ENCODE measurements at regions not wholly inside any gene's neighbourhood (a gene's known extent, or its start where the extent isn't known, plus 50 kb on each side); places are given as distances from the start of the nearest gene placed in this dataset.

DNA sequence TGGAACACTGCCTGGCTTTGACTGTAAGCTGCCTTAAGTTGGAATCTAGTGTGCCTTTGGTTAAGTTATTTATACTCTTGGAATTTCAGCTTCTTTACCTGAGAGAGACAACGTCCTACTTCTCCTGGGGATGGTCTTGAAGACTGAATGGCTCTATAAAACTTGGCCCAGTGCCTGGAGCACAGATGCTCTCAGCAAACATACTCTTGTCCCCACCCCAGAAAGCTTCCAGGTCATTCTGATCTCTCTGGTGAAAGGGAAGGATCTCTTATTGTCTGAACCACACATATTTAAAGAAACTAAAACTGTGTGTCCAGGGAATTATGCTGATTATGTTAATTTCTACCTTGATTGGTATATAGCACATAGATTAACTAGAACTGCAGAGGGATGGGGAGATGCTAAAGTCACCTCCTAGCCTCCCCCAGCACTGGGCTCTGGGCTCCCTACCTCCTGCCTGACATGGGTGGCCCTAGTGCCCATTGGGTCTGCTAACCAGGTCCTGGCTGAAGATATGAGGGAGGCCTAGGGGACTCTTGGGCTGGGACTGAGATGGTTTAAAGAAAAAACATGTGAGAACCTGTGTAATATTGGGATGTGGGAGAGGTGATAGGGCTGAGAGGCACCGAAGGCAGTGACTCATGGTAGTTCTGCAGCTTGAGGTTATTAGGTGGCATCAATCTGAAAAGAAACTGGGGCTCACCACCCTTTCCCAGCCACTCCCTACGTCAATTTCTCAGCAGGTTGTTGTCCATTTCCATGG is 171.0 kb downstream of the RPLP1 start:
- Histone ChIP-seq H3K4me3 (no peak overlapping the region), H3K4me1 (replicated peaks) (no peaks in the 10 kb centered on the region), H3K27ac (no peak overlapping the region), H3K9me3 (no peaks in the 10 kb centered on the region), H3K27me3 (replicated peaks; ENCODE audit: insufficient read depth) (no peaks in the 10 kb centered on the region), H3K36me3 (no peaks in the 10 kb centered on the region)
- 85% methylated on average over 3 of the region's 3 CpGs for WGBS
- DNase-seq (ENCODE audit: low spot score) = no peak
- TF ChIP-seq POLR2A (IDR thresholded peaks at IDR 0.05) (no peak), CTCF (IDR thresholded peaks at IDR 0.05) (no peak), POLR2AphosphoS5 (IDR thresholded peaks at IDR 0.05) (no peak)
- intact Hi-C loops (cut with DNase I) = no loop called here

GRCh38 chr15:69624155-69624520 is 171.5 kb downstream of the RPLP1 start:
- no peak for DNase-seq (ENCODE audit: low spot score)
- TF ChIP-seq POLR2AphosphoS5 (IDR thresholded peaks at IDR 0.05) (no peak), POLR2A (IDR thresholded peaks at IDR 0.05) (no peak), CTCF (IDR thresholded peaks at IDR 0.05) (no peak)
- Histone ChIP-seq H3K4me1 (replicated peaks) (no peaks in the 10 kb centered on the region), H3K27me3 (replicated peaks; ENCODE audit: insufficient read depth) (no peaks in the 10 kb centered on the region), H3K4me3 (no peak overlapping the region), H3K9me3 (no peaks in the 10 kb centered on the region), H3K27ac (no peak overlapping the region), H3K36me3 (no peaks in the 10 kb centered on the region)
- WGBS = 83% methylated on average over 2 of the region's 2 CpGs
- intact Hi-C loops (cut with DNase I) = no loop called here

DNA sequence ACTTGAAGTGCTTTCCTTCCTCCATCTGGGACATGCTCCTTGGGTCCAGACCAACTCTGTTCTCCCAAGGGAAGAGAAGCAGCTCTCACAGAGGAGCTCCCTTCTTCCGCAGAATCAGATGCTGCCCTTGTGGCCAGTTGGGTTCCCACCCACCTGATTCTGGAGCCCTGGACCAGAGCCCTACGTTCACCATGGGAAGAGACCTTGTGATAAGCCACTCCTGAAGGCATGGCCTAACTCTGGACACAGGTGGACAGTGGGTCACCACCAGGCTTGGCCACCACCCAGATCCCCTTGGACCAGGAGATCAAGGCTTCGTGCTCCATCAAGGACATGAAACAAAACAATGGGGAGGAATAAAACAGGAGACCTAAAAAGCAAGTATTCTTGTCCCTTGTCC is 172.2 kb downstream of the RPLP1 start:
- WGBS = 94% methylated on average over 3 of the region's 3 CpGs
- Histone ChIP-seq H3K4me1 (replicated peaks) (no peaks in the 10 kb centered on the region), H3K36me3 (no peaks in the 10 kb centered on the region), H3K4me3 (no peak overlapping the region), H3K9me3 (no peaks in the 10 kb centered on the region), H3K27ac (no peak overlapping the region), H3K27me3 (replicated peaks; ENCODE audit: insufficient read depth) (no peaks in the 10 kb centered on the region)
- no peak for DNase-seq (ENCODE audit: low spot score)
- TF ChIP-seq POLR2AphosphoS5 (IDR thresholded peaks at IDR 0.05) (no peak), CTCF (IDR thresholded peaks at IDR 0.05) (no peak), POLR2A (IDR thresholded peaks at IDR 0.05) (no peak)
- intact Hi-C loops (cut with DNase I) = no loop called here

DNA sequence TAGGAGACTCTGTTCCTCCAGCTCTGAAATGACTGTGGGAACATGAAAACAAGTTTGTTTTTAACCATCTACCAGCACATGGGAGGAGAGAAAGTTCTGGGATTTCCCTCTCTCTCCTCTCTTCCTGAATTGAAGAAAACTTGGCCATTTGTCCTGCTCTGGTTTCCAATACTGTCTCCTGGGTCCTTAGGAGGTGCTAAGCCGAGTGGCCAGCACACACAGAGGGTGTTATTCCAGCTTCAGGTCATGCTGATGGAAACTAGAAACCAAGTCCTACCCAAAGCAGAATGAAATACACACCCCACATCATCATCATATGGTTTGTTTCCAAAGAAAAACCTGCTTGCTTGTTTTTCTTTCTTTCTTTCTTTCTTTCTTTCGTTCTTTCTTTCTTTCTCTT is 172.7 kb downstream of the RPLP1 start:
- no peak for DNase-seq (ENCODE audit: low spot score)
- WGBS = 94% methylated on average over 1 of the region's 2 CpGs
- Histone ChIP-seq H3K4me1 (replicated peaks) (no peaks in the 10 kb centered on the region), H3K27me3 (replicated peaks; ENCODE audit: insufficient read depth) (no peaks in the 10 kb centered on the region), H3K27ac (no peak overlapping the region), H3K36me3 (no peaks in the 10 kb centered on the region), H3K4me3 (no peak overlapping the region), H3K9me3 (no peaks in the 10 kb centered on the region)
- no peak for TF ChIP-seq CTCF (IDR thresholded peaks at IDR 0.05)
- TF ChIP-seq POLR2A (IDR thresholded peaks at IDR 0.05) = no peak
- no peak for TF ChIP-seq POLR2AphosphoS5 (IDR thresholded peaks at IDR 0.05)
- intact Hi-C loops (cut with DNase I) = no loop called here

Data from prostate gland (tissue), 2 donors.